Medulla oblongata (tissue), 1 donor: ENCODE measurements at regions not wholly inside any gene's neighbourhood (a gene's known extent, or its start where the extent isn't known, plus 50 kb on each side); places are given as distances from the start of the nearest gene placed in this dataset.
A peak's percentile ranks its signal among the peaks of the same experiment; 100 is the strongest.

Source experiments
- DNase-seq: peaks from one replicate; pipeline ENCODE4 v3.0.0-alpha.2; 2015; ENCODE audit errors: extremely low spot score

- DNase-seq, result no peak
Measured at GRCh38 chr9:95623640-95624039, 106.9 kb upstream of the PTCH1 start.

GRCh38 chr9:95620722-95621121 lies 104.0 kb upstream of the PTCH1 start:
- no peak for DNase-seq

- DNase-seq, result no peak
Measured at GRCh38 chr9:95620314-95620713, 103.5 kb upstream of the PTCH1 start.

- DNase-seq, result no peak
Measured at GRCh38 chr9:95615246-95615645, 98.5 kb upstream of the PTCH1 start.

GRCh38 chr9:95613670-95614069 lies 96.9 kb upstream of the PTCH1 start:
- no peak for DNase-seq

GRCh38 chr9:95611354-95611753 lies 94.6 kb upstream of the PTCH1 start:
- DNase-seq, result no peak

GRCh38 chr9:95610006-95610785 lies 93.4 kb upstream of the PTCH1 start:
- no peak for DNase-seq

GRCh38 chr9:95609426-95609825 lies 92.7 kb upstream of the PTCH1 start:
- no peak for DNase-seq

- DNase-seq, result no peak
Measured at GRCh38 chr9:95608341-95608740, 91.6 kb upstream of the PTCH1 start.

GRCh38 chr9:95607507-95607906 lies 90.7 kb upstream of the PTCH1 start:
- no peak for DNase-seq

GRCh38 chr9:95606489-95607350 lies 89.9 kb upstream of the PTCH1 start:
- no peak for DNase-seq

- DNase-seq, result no peak
Measured at GRCh38 chr9:95605816-95606488, 89.2 kb upstream of the PTCH1 start.

- DNase-seq, result no peak
Measured at GRCh38 chr9:95605101-95605500, 88.3 kb upstream of the PTCH1 start.

- no peak for DNase-seq
Measured at GRCh38 chr9:95598236-95598635, 81.5 kb upstream of the PTCH1 start.

- no peak for DNase-seq
Measured at GRCh38 chr9:95595721-95596295, 79.0 kb upstream of the PTCH1 start.

- no peak for DNase-seq
Measured at GRCh38 chr9:95592931-95593330, 76.2 kb upstream of the PTCH1 start.

- peak; percentile 9 for DNase-seq
Measured at GRCh38 chr9:95588724-95589588, 72.2 kb upstream of the PTCH1 start.

- DNase-seq, result no peak
Measured at GRCh38 chr9:95587021-95587964, 70.5 kb upstream of the PTCH1 start.

- no peak for DNase-seq
Measured at GRCh38 chr9:95586326-95586725, 69.6 kb upstream of the PTCH1 start.

- no peak for DNase-seq
Measured at GRCh38 chr9:95585824-95586223, 69.1 kb upstream of the PTCH1 start.
